HK-2 (cell line): ENCODE measurements at regions not wholly inside any gene's neighbourhood (a gene's known extent, or its start where the extent isn't known, plus 50 kb on each side); places are given as distances from the start of the nearest gene placed in this dataset.
"Not testable (repeated sequence)": the region's sequence is repeated elsewhere in the genome, so short reads cannot be mapped to it uniquely, and the experiment has no call there.

Experiments used
- DNase-seq: peaks from one replicate; pipeline ENCODE4 v3.0.0-alpha.2; 2018; ENCODE audit not compliant: unreplicated experiment

- DNase-seq, result no peak
Observed at GRCh38 chr10:108095932-108096925, 931.7 kb upstream of the SORCS1 start.

GRCh38 chr10:108090476-108091215, 926.1 kb upstream of the SORCS1 start:
- no peak for DNase-seq

- DNase-seq, result no peak
Observed at GRCh38 chr10:108086502-108086901, 922.0 kb upstream of the SORCS1 start.

GRCh38 chr10:108082596-108082995, 918.1 kb upstream of the SORCS1 start:
- no peak for DNase-seq

GRCh38 chr10:108078263-108078662, 913.8 kb upstream of the SORCS1 start:
- no peak for DNase-seq

GRCh38 chr10:108072466-108072865, 908.0 kb upstream of the SORCS1 start:
- DNase-seq, result no peak

- DNase-seq, result no peak
Observed at GRCh38 chr10:108070789-108071188, 906.3 kb upstream of the SORCS1 start.

GRCh38 chr10:108069096-108069495, 904.6 kb upstream of the SORCS1 start:
- DNase-seq, result no peak

GRCh38 chr10:108064746-108065260, 900.3 kb upstream of the SORCS1 start:
- DNase-seq, result no peak

- no peak for DNase-seq
Observed at GRCh38 chr10:108060246-108060645, 895.7 kb upstream of the SORCS1 start.

GRCh38 chr10:108055506-108055905, 891.0 kb upstream of the SORCS1 start:
- DNase-seq, result no peak

- no peak for DNase-seq
Observed at GRCh38 chr10:108052981-108053380, 888.5 kb upstream of the SORCS1 start.

GRCh38 chr10:108051218-108051617, 886.7 kb upstream of the SORCS1 start:
- no peak for DNase-seq

GRCh38 chr10:108050626-108051025, 886.1 kb upstream of the SORCS1 start:
- DNase-seq, result no peak

GRCh38 chr10:108049668-108050067, 885.2 kb upstream of the SORCS1 start:
- no peak for DNase-seq

GRCh38 chr10:108048898-108049297, 884.4 kb upstream of the SORCS1 start:
- DNase-seq, result no peak

- no peak for DNase-seq
Observed at GRCh38 chr10:108039821-108040584, 875.5 kb upstream of the SORCS1 start.

GRCh38 chr10:108037061-108037460, 872.6 kb upstream of the SORCS1 start:
- DNase-seq, result no peak

GRCh38 chr10:108036265-108036664, 871.8 kb upstream of the SORCS1 start:
- DNase-seq, result no peak

- no peak for DNase-seq
Observed at GRCh38 chr10:108034829-108035228, 870.3 kb upstream of the SORCS1 start.

GRCh38 chr10:108033518-108033917, 869.0 kb upstream of the SORCS1 start:
- DNase-seq, result not testable (repeated sequence)

GRCh38 chr10:108031505-108031904, 867.0 kb upstream of the SORCS1 start:
- DNase-seq, result no peak
